ENCODE measurements at regions not wholly inside any gene's neighbourhood (a gene's known extent, or its start where the extent isn't known, plus 50 kb on each side); places are given as distances from the start of the nearest gene placed in this dataset.

DNA sequence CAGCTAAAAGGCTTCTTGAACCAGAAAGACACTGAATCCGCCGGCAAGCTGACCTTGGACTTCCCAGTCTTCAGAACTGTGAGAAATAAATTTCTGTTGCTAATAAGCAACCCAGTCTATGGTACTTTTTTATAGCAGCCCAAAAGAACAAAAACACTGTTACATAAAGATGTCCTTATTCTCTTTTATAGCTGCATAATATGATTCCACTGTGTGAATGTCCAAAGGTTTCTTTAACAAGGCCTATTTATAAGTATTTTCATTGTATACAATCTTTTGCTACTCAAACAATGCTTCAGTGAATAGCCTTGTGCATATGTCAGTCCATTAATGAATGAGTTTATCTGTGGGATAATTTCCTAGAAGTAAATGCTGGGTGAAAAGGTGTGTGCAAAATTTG, 190.8 kb upstream of the INHBA start:
- Histone ChIP-seq H3K9me1 (ENCODE audit: control insufficient read depth, extremely low read depth, insufficient read depth, low read length) (no peaks in the 10 kb centered on the region), H4K20me1 (ENCODE audit: control insufficient read depth, extremely low read depth, insufficient read depth, low read length) (no peaks in the 10 kb centered on the region), H3K27me3 (ENCODE audit: control insufficient read depth, extremely low read depth, insufficient read depth, low read length) (no peaks in the 10 kb centered on the region), H3K27ac (ENCODE audit: control insufficient read depth, insufficient read depth, low read length) (no peak overlapping the region), H3K4me3 (ENCODE audit: control insufficient read depth in 2 of 3, extremely low read depth in 1 of 3, insufficient read depth in 2 of 3, low read depth in 1 of 3, low read length in 3 of 3) (no peak overlapping the region), H3K79me2 (ENCODE audit: control insufficient read depth, insufficient read depth, low read length) (no peaks in the 10 kb centered on the region), H3K4me2 (ENCODE audit: control insufficient read depth, extremely low read depth, insufficient read depth, low read depth, low read length) (no peak overlapping the region), H3K4me1 (ENCODE audit: control insufficient read depth, extremely low read depth, insufficient read depth, low read length) (no peaks in the 10 kb centered on the region), H3K36me3 (ENCODE audit: control insufficient read depth in 2 of 2, extremely low read depth in 1 of 2, insufficient read depth in 2 of 2, low read length in 2 of 2) (no peaks in the 10 kb centered on the region), H3K9me3 (ENCODE audit: control insufficient read depth, low read depth, low read length) (no peaks in the 10 kb centered on the region), H3K9ac (ENCODE audit: control insufficient read depth, extremely low read depth, insufficient read depth, low read length) (no peak overlapping the region), H2AFZ (ENCODE audit: control insufficient read depth, low read length) (no peak overlapping the region)
- DNase-seq (ENCODE audit: low read depth, low spot score) (no peak), FAIRE-seq (no peak)
- dilution Hi-C loops (cut with MboI; ENCODE audit: extremely low pct_ligation_motif_present, low sequenced_read_pairs) = no loop called here
- TF ChIP-seq, protein P1, sequence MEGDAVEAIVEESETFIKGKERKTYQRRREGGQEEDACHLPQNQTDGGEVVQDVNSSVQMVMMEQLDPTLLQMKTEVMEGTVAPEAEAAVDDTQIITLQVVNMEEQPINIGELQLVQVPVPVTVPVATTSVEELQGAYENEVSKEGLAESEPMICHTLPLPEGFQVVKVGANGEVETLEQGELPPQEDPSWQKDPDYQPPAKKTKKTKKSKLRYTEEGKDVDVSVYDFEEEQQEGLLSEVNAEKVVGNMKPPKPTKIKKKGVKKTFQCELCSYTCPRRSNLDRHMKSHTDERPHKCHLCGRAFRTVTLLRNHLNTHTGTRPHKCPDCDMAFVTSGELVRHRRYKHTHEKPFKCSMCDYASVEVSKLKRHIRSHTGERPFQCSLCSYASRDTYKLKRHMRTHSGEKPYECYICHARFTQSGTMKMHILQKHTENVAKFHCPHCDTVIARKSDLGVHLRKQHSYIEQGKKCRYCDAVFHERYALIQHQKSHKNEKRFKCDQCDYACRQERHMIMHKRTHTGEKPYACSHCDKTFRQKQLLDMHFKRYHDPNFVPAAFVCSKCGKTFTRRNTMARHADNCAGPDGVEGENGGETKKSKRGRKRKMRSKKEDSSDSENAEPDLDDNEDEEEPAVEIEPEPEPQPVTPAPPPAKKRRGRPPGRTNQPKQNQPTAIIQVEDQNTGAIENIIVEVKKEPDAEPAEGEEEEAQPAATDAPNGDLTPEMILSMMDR (optimal IDR thresholded peaks at IDR 0.05 in 1 of 3, IDR thresholded peaks at IDR 0.05 in 1 of 3, conservative IDR thresholded peaks at IDR 0.05 in 1 of 3; ENCODE audit: extremely low read depth in 1 of 3, insufficient read depth in 2 of 3, low read length in 3 of 3) = no peak
- TF ChIP-seq EZH2 (IDR thresholded peaks at IDR 0.05; ENCODE audit: low read length) = no peak

DNA sequence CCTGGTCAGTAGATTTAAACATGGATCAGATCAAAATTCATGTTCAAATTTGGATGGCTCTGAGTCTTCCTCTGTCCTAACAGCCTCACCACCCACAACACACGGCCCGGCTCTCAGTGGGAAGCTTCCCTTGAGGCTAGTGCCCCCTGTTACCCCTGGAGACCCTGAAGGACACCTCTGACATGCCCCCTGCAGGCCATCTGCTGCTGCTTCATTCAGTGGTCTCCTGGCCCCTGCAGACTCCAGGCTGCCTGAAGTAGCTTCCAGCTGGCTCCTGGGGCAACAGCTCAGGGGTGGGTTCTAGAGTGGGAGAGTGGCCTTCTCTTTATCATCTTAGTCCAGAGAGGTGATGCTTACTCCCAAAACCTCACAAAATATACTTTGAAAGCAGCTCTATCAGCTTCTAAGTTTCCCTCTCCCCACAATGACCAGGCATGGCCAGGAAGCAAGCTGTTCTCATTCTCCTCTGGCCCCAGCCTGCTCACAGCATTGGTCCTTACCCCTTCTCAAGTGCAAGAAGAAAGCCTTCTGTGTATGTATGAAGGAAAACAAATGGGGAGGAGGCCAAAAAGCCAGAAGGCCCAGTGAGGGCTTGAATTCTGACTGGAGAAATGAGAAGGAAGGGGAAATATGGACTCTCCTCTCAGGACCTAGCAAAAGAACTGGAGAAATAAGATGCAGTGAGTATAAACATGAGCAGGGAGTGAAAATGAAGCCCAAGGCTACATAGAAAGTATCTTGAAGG, 189.6 kb upstream of the INHBA start:
- Histone ChIP-seq H3K9me1 (ENCODE audit: control insufficient read depth, extremely low read depth, insufficient read depth, low read length) (no peaks in the 10 kb centered on the region), H3K27me3 (ENCODE audit: control insufficient read depth, extremely low read depth, insufficient read depth, low read length) (no peaks in the 10 kb centered on the region), H4K20me1 (ENCODE audit: control insufficient read depth, extremely low read depth, insufficient read depth, low read length) (no peaks in the 10 kb centered on the region), H3K4me3 (ENCODE audit: control insufficient read depth in 2 of 3, extremely low read depth in 1 of 3, insufficient read depth in 2 of 3, low read depth in 1 of 3, low read length in 3 of 3) (no peak overlapping the region), H3K9ac (ENCODE audit: control insufficient read depth, extremely low read depth, insufficient read depth, low read length) (no peak overlapping the region), H3K27ac (ENCODE audit: control insufficient read depth, insufficient read depth, low read length) (no peak overlapping the region), H3K4me1 (ENCODE audit: control insufficient read depth, extremely low read depth, insufficient read depth, low read length) (no peaks in the 10 kb centered on the region), H3K36me3 (ENCODE audit: control insufficient read depth in 2 of 2, extremely low read depth in 1 of 2, insufficient read depth in 2 of 2, low read length in 2 of 2) (no peaks in the 10 kb centered on the region), H3K9me3 (ENCODE audit: control insufficient read depth, low read depth, low read length) (no peaks in the 10 kb centered on the region), H3K4me2 (ENCODE audit: control insufficient read depth, extremely low read depth, insufficient read depth, low read depth, low read length) (no peak overlapping the region), H2AFZ (ENCODE audit: control insufficient read depth, low read length) (no peak overlapping the region), H3K79me2 (ENCODE audit: control insufficient read depth, insufficient read depth, low read length) (no peaks in the 10 kb centered on the region)
- no peak for FAIRE-seq
- no peak for TF ChIP-seq EZH2 (IDR thresholded peaks at IDR 0.05; ENCODE audit: low read length)
- TF ChIP-seq, protein P1 (optimal IDR thresholded peaks at IDR 0.05 in 1 of 3, IDR thresholded peaks at IDR 0.05 in 1 of 3, conservative IDR thresholded peaks at IDR 0.05 in 1 of 3; ENCODE audit: extremely low read depth in 1 of 3, insufficient read depth in 2 of 3, low read length in 3 of 3) = peak in 1 of 3 experiments; percentile 20
- dilution Hi-C loops (cut with MboI; ENCODE audit: extremely low pct_ligation_motif_present, low sequenced_read_pairs) = no loop called here
- DNase-seq (ENCODE audit: low read depth, low spot score) = no peak

All from keratinocyte (primary cell).